ENCODE measurements at regions not wholly inside any gene's neighbourhood (a gene's known extent, or its start where the extent isn't known, plus 50 kb on each side); places are given as distances from the start of the nearest gene placed in this dataset.

- no peak for TF ChIP-seq OSR1 (CRISPR knock-in tag; IDR thresholded peaks at IDR 0.05)
- TF ChIP-seq, protein P1, sequence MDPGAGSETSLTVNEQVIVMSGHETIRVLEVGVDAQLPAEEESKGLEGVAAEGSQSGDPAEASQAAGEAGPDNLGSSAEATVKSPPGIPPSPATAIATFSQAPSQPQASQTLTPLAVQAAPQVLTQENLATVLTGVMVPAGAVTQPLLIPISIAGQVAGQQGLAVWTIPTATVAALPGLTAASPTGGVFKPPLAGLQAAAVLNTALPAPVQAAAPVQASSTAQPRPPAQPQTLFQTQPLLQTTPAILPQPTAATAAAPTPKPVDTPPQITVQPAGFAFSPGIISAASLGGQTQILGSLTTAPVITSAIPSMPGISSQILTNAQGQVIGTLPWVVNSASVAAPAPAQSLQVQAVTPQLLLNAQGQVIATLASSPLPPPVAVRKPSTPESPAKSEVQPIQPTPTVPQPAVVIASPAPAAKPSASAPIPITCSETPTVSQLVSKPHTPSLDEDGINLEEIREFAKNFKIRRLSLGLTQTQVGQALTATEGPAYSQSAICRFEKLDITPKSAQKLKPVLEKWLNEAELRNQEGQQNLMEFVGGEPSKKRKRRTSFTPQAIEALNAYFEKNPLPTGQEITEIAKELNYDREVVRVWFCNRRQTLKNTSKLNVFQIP (CRISPR knock-in tag; IDR thresholded peaks at IDR 0.05; ENCODE audit: borderline replicate concordance, low read depth): no peak
- no peak for TF ChIP-seq ZC3H10 (CRISPR knock-in tag; IDR thresholded peaks at IDR 0.05)
- ATAC-seq: no peak
Measured at GRCh38 chr15:96183514-96183850, 147.0 kb upstream of the NR2F2 start.

DNA sequence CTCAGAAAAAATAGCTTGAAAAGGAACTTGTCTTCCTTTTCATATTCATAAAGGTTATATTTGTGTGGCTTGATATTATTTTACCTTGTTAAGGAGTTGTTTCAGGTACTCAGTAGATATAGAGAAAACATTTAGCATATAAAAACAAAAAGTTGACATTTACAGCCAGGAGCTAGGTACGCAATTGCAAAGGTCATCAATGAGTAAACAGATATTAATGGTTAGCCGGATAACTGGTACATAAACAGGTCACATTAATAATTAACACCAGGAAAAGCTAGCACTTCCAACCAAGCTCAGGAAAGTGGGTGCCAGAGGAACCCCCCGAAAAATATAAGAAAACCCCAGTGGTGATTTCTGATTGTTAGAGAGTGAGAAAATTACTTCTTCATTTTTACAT, 146.6 kb upstream of the NR2F2 start:
- no peak for ATAC-seq
- no peak for TF ChIP-seq PPARA (CRISPR knock-in tag; IDR thresholded peaks at IDR 0.05; ENCODE audit: borderline replicate concordance)
- no peak for TF ChIP-seq TOX (CRISPR knock-in tag; IDR thresholded peaks at IDR 0.05; ENCODE audit: borderline replicate concordance)
- TF ChIP-seq CSDC2 (CRISPR knock-in tag; IDR thresholded peaks at IDR 0.05): no peak
- no peak for TF ChIP-seq ZFP3 (CRISPR knock-in tag; IDR thresholded peaks at IDR 0.05)
- no peak for TF ChIP-seq RARB (CRISPR knock-in tag; IDR thresholded peaks at IDR 0.05)
- TF ChIP-seq ZNF8 (CRISPR knock-in tag; IDR thresholded peaks at IDR 0.05): no peak
- TF ChIP-seq ZC3H10 (CRISPR knock-in tag; IDR thresholded peaks at IDR 0.05): no peak
- TF ChIP-seq ZNF565 (CRISPR knock-in tag; conservative IDR thresholded peaks at IDR 0.05; ENCODE audit: low read depth): no peak

GRCh38 chr15:96184297-96184696, 146.2 kb upstream of the NR2F2 start:
- ATAC-seq: no peak
- no peak for TF ChIP-seq CSDC2 (CRISPR knock-in tag; IDR thresholded peaks at IDR 0.05)
- TF ChIP-seq ZFP30 (CRISPR knock-in tag; IDR thresholded peaks at IDR 0.05): no peak
- no peak for TF ChIP-seq GLIS3 (CRISPR knock-in tag; IDR thresholded peaks at IDR 0.05)
- no peak for TF ChIP-seq ISL1 (CRISPR knock-in tag; IDR thresholded peaks at IDR 0.05)
- TF ChIP-seq, protein P2, sequence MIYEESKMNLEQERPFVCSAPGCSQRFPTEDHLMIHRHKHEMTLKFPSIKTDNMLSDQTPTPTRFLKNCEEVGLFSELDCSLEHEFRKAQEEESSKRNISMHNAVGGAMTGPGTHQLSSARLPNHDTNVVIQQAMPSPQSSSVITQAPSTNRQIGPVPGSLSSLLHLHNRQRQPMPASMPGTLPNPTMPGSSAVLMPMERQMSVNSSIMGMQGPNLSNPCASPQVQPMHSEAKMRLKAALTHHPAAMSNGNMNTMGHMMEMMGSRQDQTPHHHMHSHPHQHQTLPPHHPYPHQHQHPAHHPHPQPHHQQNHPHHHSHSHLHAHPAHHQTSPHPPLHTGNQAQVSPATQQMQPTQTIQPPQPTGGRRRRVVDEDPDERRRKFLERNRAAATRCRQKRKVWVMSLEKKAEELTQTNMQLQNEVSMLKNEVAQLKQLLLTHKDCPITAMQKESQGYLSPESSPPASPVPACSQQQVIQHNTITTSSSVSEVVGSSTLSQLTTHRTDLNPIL (CRISPR knock-in tag; IDR thresholded peaks at IDR 0.05; ENCODE audit: low read depth): no peak
- no peak for TF ChIP-seq TCF4 (CRISPR knock-in tag; IDR thresholded peaks at IDR 0.05; ENCODE audit: borderline replicate concordance)
- TF ChIP-seq ZNF70 (CRISPR knock-in tag; IDR thresholded peaks at IDR 0.05): no peak
- no peak for TF ChIP-seq ZNF8 (CRISPR knock-in tag; IDR thresholded peaks at IDR 0.05)
- no peak for TF ChIP-seq PPARA (CRISPR knock-in tag; IDR thresholded peaks at IDR 0.05; ENCODE audit: borderline replicate concordance)
- no peak for TF ChIP-seq ZNF565 (CRISPR knock-in tag; conservative IDR thresholded peaks at IDR 0.05; ENCODE audit: low read depth)
- no peak for TF ChIP-seq ARNTL (CRISPR knock-in tag; IDR thresholded peaks at IDR 0.05; ENCODE audit: borderline replicate concordance, low read depth)
- TF ChIP-seq, protein P3, sequence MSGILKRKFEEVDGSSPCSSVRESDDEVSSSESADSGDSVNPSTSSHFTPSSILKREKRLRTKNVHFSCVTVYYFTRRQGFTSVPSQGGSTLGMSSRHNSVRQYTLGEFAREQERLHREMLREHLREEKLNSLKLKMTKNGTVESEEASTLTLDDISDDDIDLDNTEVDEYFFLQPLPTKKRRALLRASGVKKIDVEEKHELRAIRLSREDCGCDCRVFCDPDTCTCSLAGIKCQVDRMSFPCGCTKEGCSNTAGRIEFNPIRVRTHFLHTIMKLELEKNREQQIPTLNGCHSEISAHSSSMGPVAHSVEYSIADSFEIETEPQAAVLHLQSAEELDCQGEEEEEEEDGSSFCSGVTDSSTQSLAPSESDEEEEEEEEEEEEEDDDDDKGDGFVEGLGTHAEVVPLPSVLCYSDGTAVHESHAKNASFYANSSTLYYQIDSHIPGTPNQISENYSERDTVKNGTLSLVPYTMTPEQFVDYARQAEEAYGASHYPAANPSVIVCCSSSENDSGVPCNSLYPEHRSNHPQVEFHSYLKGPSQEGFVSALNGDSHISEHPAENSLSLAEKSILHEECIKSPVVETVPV (CRISPR knock-in tag; IDR thresholded peaks at IDR 0.05): no peak
- TF ChIP-seq, protein P4, sequence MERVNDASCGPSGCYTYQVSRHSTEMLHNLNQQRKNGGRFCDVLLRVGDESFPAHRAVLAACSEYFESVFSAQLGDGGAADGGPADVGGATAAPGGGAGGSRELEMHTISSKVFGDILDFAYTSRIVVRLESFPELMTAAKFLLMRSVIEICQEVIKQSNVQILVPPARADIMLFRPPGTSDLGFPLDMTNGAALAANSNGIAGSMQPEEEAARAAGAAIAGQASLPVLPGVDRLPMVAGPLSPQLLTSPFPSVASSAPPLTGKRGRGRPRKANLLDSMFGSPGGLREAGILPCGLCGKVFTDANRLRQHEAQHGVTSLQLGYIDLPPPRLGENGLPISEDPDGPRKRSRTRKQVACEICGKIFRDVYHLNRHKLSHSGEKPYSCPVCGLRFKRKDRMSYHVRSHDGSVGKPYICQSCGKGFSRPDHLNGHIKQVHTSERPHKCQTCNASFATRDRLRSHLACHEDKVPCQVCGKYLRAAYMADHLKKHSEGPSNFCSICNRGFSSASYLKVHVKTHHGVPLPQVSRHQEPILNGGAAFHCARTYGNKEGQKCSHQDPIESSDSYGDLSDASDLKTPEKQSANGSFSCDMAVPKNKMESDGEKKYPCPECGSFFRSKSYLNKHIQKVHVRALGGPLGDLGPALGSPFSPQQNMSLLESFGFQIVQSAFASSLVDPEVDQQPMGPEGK (CRISPR knock-in tag; IDR thresholded peaks at IDR 0.05; ENCODE audit: borderline replicate concordance): no peak
- TF ChIP-seq RARB (CRISPR knock-in tag; IDR thresholded peaks at IDR 0.05): no peak
- no peak for TF ChIP-seq TSHZ2 (CRISPR knock-in tag; IDR thresholded peaks at IDR 0.05)

GRCh38 chr15:96186105-96186504, 144.4 kb upstream of the NR2F2 start:
- no peak for ATAC-seq
- no peak for TF ChIP-seq ZNF70 (CRISPR knock-in tag; IDR thresholded peaks at IDR 0.05)
- no peak for TF ChIP-seq OSR1 (CRISPR knock-in tag; IDR thresholded peaks at IDR 0.05)
- no peak for TF ChIP-seq SNAI2 (CRISPR knock-in tag; IDR thresholded peaks at IDR 0.05)
- no peak for TF ChIP-seq ZFP3 (CRISPR knock-in tag; IDR thresholded peaks at IDR 0.05)
- TF ChIP-seq, protein P3 (CRISPR knock-in tag; IDR thresholded peaks at IDR 0.05): no peak
- TF ChIP-seq, protein P2 (CRISPR knock-in tag; IDR thresholded peaks at IDR 0.05; ENCODE audit: low read depth): no peak
- no peak for TF ChIP-seq CSDC2 (CRISPR knock-in tag; IDR thresholded peaks at IDR 0.05)
- TF ChIP-seq ZC3H10 (CRISPR knock-in tag; IDR thresholded peaks at IDR 0.05): no peak
- TF ChIP-seq, protein P1 (CRISPR knock-in tag; IDR thresholded peaks at IDR 0.05; ENCODE audit: borderline replicate concordance, low read depth): no peak
- TF ChIP-seq TOX (CRISPR knock-in tag; IDR thresholded peaks at IDR 0.05; ENCODE audit: borderline replicate concordance): no peak
- TF ChIP-seq TCF4 (CRISPR knock-in tag; IDR thresholded peaks at IDR 0.05; ENCODE audit: borderline replicate concordance): no peak
- TF ChIP-seq BACH2 (CRISPR knock-in tag; IDR thresholded peaks at IDR 0.05; ENCODE audit: borderline replicate concordance): no peak

Data from SK-N-SH treated with all-trans-retinoic acid at 6 μM for 48 hours (cell line).